CD8-positive, alpha-beta memory T cell (primary cell): ENCODE measurements at regions not wholly inside any gene's neighbourhood (a gene's known extent, or its start where the extent isn't known, plus 50 kb on each side); places are given as distances from the start of the nearest gene placed in this dataset.

Experiments used
- CTCF ChIA-PET: fragments of 350-600 bp; sonication (Branson Sonifier 250); formaldehyde crosslinking; loops from one replicate; lab custom pipeline; 2021; ENCODE audit warnings: antibody characterized with exemption; lab: Charles Lee
- POLR2A ChIA-PET: fragments of 350-600 bp; sonication (Branson Sonifier 250); formaldehyde crosslinking; loops from one replicate; lab custom pipeline; 2021; ENCODE audit warnings: antibody characterized with exemption; lab: Charles Lee
- DNase-seq, 5 donors: peaks; one replicate each; pipeline versions ENCODE4 v3.0.0 to v3.0.0-alpha.2; 2020 to 2022; ENCODE audit warnings: mixed read lengths in 1 of 5
- H3K27ac ChIP-seq: one replicate; pipeline ENCODE4 v1.7.0; 2013; ENCODE audit warnings: low read depth, mild to moderate bottlenecking, low read length, moderate library complexity
- H3K27me3 ChIP-seq: 2 replicates; pipeline ENCODE4 v1.7.0; 2013; ENCODE audit warnings: low read length, mild to moderate bottlenecking; ENCODE audit not compliant: insufficient read depth, poor library complexity, severe bottlenecking
- H3K36me3 ChIP-seq: 2 replicates; pipeline ENCODE4 v1.7.0; 2013; ENCODE audit warnings: mild to moderate bottlenecking, low read length, moderate library complexity; ENCODE audit not compliant: insufficient read depth
- H3K4me1 ChIP-seq: 2 replicates; pipeline ENCODE4 v1.7.0; 2013; ENCODE audit warnings: mild to moderate bottlenecking, low read length, moderate library complexity; ENCODE audit not compliant: insufficient read depth
- H3K4me3 ChIP-seq: 2 replicates; pipeline ENCODE4 v1.7.0; 2013; ENCODE audit warnings: mild to moderate bottlenecking, low read length
- H3K9me3 ChIP-seq: 2 replicates; pipeline ENCODE4 v1.7.0; 2013; ENCODE audit warnings: mild to moderate bottlenecking, low read length
- H3K27ac Mint-ChIP-seq, 8 donors: one replicate each; pipeline ENCODE4 v1.8.0; 2020 to 2021; ENCODE audit warnings: mixed read lengths in 8 of 8, mild to moderate bottlenecking in 6 of 8, inconsistent platforms in 3 of 8, moderate library complexity in 3 of 8
- H3K27me3 Mint-ChIP-seq, 2 donors: one replicate each; pipeline ENCODE4 v1.8.0; 2020 to 2021; ENCODE audit warnings: mixed read lengths in 2 of 2, mild to moderate bottlenecking in 1 of 2, moderate library complexity in 1 of 2
- H3K36me3 Mint-ChIP-seq, 3 donors: one replicate each; pipeline ENCODE4 v1.8.0; 2020 to 2021; ENCODE audit warnings: mixed read lengths in 3 of 3, inconsistent platforms in 1 of 3, mild to moderate bottlenecking in 1 of 3
- H3K4me1 Mint-ChIP-seq, 3 donors: one replicate each; pipeline ENCODE4 v1.8.0; 2020 to 2021; ENCODE audit warnings: mixed read lengths in 3 of 3, inconsistent platforms in 1 of 3, mild to moderate bottlenecking in 1 of 3
- H3K4me3 Mint-ChIP-seq, 7 donors: one replicate each; pipeline ENCODE4 v1.8.0; 2020 to 2021; ENCODE audit warnings: mixed read lengths in 7 of 7, mild to moderate bottlenecking in 6 of 7, moderate library complexity in 4 of 7, inconsistent platforms in 2 of 7
- H3K9me3 Mint-ChIP-seq, 5 donors: one replicate each; pipeline ENCODE4 v1.8.0; 2020 to 2022; ENCODE audit warnings: mixed read lengths in 5 of 5, mild to moderate bottlenecking in 3 of 5, moderate library complexity in 2 of 5, inconsistent platforms in 1 of 5

DNA sequence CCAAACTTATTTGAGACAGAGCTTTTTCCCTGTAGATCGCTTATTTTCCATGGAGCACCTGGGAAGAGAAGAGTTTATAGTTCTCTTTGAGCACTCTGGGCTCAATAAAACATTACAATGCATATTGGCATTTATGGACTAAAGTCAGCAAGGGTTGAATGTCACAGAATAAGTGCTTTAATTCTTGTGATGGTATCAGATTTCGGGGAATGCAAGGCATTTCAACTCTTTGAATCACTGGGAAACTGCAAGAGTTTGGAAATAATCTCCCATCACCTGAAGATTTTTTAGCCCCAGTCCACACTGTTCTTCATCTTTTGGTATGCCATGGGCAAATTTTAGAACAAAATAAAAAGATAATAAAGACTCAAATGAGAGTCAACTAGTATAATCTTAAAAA lies 111.5 kb upstream of the WDFY3 start:
- H3K4me1 Mint-ChIP-seq: no peaks in the 10 kb centered on the region
- no peaks in the 10 kb centered on the region for H3K27me3 ChIP-seq
- H3K4me3 ChIP-seq: no peak overlapping the region
- no peak overlapping the region for H3K4me3 Mint-ChIP-seq
- H3K36me3 Mint-ChIP-seq: no peaks in the 10 kb centered on the region
- no peaks in the 10 kb centered on the region for H3K9me3 Mint-ChIP-seq
- H3K9me3 ChIP-seq: no peaks in the 10 kb centered on the region
- ChIA-PET CTCF (no interaction called here), POLR2A (no interaction called here)
- H3K36me3 ChIP-seq: no peaks in the 10 kb centered on the region
- DNase-seq: no peak
- no peak overlapping the region for H3K27ac ChIP-seq
- no peak overlapping the region for H3K27ac Mint-ChIP-seq
- no peaks in the 10 kb centered on the region for H3K4me1 ChIP-seq
- H3K27me3 Mint-ChIP-seq: peaks cover 0 to 1% of the 10 kb centered on the region in 2 donors

DNA sequence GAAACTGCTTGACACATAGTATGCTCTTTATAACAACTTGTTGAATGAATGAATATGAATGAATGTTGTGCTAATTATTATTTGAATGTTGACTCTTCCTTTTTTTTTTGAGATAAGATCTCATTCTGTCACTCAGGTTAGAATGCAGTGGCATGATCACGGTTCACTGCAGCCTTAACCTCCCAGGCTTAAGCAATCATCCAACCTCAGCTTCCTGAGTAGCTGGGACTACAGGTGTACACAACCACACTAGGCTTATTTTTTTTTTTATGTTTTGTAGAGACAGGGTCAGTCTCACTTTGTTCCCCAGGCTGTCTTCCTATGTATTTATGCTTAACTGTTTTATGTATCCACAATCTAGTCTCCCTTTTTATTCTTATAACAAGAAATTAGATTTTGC lies 114.7 kb upstream of the WDFY3 start:
- no peak overlapping the region for H3K4me3 ChIP-seq
- Mint-ChIP-seq H3K4me1 (no peaks in the 10 kb centered on the region), H3K27me3 (peaks cover 0 to 1% of the 10 kb centered on the region in 2 donors), H3K9me3 (no peaks in the 10 kb centered on the region), H3K36me3 (no peaks in the 10 kb centered on the region), H3K4me3 (no peak overlapping the region), H3K27ac (no peak overlapping the region)
- H3K27me3 ChIP-seq: no peaks in the 10 kb centered on the region
- no peak overlapping the region for H3K27ac ChIP-seq
- POLR2A ChIA-PET: no interaction called here
- DNase-seq: no peak
- H3K9me3 ChIP-seq: no peaks in the 10 kb centered on the region
- CTCF ChIA-PET: no interaction called here
- H3K36me3 ChIP-seq: no peaks in the 10 kb centered on the region
- no peaks in the 10 kb centered on the region for H3K4me1 ChIP-seq

DNA sequence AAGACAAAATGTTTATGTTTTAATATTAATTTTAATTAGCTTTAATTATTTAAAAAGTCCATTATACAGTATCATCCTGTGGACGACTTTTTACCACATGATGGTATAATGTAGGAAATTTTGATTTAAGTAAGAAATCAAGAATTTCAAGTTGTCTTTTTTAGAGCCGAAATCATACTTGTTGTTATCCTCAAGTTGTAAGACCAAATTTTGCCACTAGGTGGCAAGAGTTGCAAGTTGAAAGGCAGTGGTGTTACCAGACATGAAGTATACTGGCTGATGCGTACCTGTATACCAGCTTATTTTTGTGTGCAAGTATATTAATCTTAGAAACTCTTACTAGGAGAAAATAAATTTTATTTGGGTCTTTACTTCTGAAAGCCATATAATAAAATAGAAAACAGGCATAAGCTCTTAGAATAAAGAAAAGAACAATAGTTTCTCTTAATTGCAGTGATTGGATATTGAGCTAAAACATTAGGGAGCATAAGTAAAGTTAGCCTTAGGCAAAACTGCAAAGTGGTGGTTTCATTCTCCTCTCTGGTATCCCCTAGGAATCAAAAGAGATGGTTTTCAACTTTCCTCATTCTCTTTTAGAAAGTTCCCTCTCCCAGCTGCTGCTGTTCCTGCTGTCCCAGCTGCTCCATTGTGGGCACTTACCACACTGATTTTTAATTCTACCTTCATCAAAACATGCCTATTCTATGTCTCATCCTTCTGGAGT lies 118.0 kb upstream of the WDFY3 start:
- no peak overlapping the region for H3K4me3 Mint-ChIP-seq
- H3K27me3 Mint-ChIP-seq: peaks cover 0 to 1% of the 10 kb centered on the region in 2 donors
- H3K27ac ChIP-seq: no peak overlapping the region
- no peaks in the 10 kb centered on the region for H3K4me1 ChIP-seq
- no peak overlapping the region for H3K4me3 ChIP-seq
- no peaks in the 10 kb centered on the region for H3K27me3 ChIP-seq
- H3K9me3 ChIP-seq: no peaks in the 10 kb centered on the region
- H3K36me3 ChIP-seq: no peaks in the 10 kb centered on the region
- ChIA-PET CTCF (no interaction called here), POLR2A (no interaction called here)
- no peaks in the 10 kb centered on the region for H3K4me1 Mint-ChIP-seq
- no peak overlapping the region for H3K27ac Mint-ChIP-seq
- peaks cover 0 to 1% (median 0%) of the 10 kb centered on the region in 5 donors for H3K9me3 Mint-ChIP-seq
- no peak for DNase-seq
- no peaks in the 10 kb centered on the region for H3K36me3 Mint-ChIP-seq

GRCh38 chr4:85086721-85087120 lies 120.2 kb upstream of the WDFY3 start:
- H3K4me3 ChIP-seq: no peak overlapping the region
- no peaks in the 10 kb centered on the region for H3K4me1 ChIP-seq
- no peaks in the 10 kb centered on the region for H3K36me3 ChIP-seq
- ChIA-PET CTCF (no interaction called here), POLR2A (no interaction called here)
- Mint-ChIP-seq H3K4me3 (no peak overlapping the region), H3K36me3 (no peaks in the 10 kb centered on the region), H3K27ac (no peak overlapping the region), H3K4me1 (no peaks in the 10 kb centered on the region), H3K9me3 (peaks cover 0 to 8% (median 0%) of the 10 kb centered on the region in 5 donors), H3K27me3 (peaks cover 0 to 1% of the 10 kb centered on the region in 2 donors)
- no peak overlapping the region for H3K27ac ChIP-seq
- no peak for DNase-seq
- no peaks in the 10 kb centered on the region for H3K9me3 ChIP-seq
- no peaks in the 10 kb centered on the region for H3K27me3 ChIP-seq

DNA sequence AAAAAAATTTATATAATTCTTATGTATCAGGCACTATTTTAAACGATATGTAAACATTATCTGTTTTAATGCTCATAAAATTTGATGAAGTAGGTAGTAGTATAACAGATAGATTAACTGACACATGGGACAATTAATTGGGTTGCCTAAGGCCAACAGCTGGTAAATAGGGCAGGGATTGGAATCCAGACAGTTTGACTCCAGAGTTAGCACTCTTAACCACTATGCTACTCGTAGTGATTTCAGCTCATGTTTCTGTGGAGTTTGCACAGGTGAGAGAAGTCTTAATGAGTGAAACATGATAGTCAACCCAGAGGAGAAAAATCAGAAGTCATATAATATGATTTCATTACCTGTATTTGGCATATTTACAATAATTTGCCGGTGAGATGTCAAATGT lies 126.0 kb upstream of the WDFY3 start:
- Mint-ChIP-seq H3K4me1 (no peaks in the 10 kb centered on the region), H3K27me3 (no peaks in the 10 kb centered on the region), H3K4me3 (no peak overlapping the region), H3K36me3 (no peaks in the 10 kb centered on the region), H3K9me3 (peaks cover 0 to 18% (median 3%) of the 10 kb centered on the region in 5 donors), H3K27ac (no peak overlapping the region)
- H3K27ac ChIP-seq: no peak overlapping the region
- DNase-seq: no peak
- no peak overlapping the region for H3K4me3 ChIP-seq
- ChIA-PET CTCF (no interaction called here), POLR2A (no interaction called here)
- no peaks in the 10 kb centered on the region for H3K9me3 ChIP-seq
- H3K36me3 ChIP-seq: no peaks in the 10 kb centered on the region
- H3K4me1 ChIP-seq: no peaks in the 10 kb centered on the region
- no peaks in the 10 kb centered on the region for H3K27me3 ChIP-seq

GRCh38 chr4:85092943-85093342 lies 126.5 kb upstream of the WDFY3 start:
- no peaks in the 10 kb centered on the region for H3K36me3 Mint-ChIP-seq
- Histone ChIP-seq H3K4me3 (no peak overlapping the region), H3K27ac (no peak overlapping the region), H3K4me1 (no peaks in the 10 kb centered on the region), H3K9me3 (no peaks in the 10 kb centered on the region), H3K27me3 (no peaks in the 10 kb centered on the region), H3K36me3 (no peaks in the 10 kb centered on the region)
- no peaks in the 10 kb centered on the region for H3K4me1 Mint-ChIP-seq
- H3K4me3 Mint-ChIP-seq: no peak overlapping the region
- H3K27me3 Mint-ChIP-seq: no peaks in the 10 kb centered on the region
- peaks cover 0 to 19% (median 3%) of the 10 kb centered on the region in 5 donors for H3K9me3 Mint-ChIP-seq
- no peak overlapping the region for H3K27ac Mint-ChIP-seq
- DNase-seq: no peak
- POLR2A ChIA-PET: no interaction called here
- CTCF ChIA-PET: no interaction called here

- POLR2A ChIA-PET: no interaction called here
- no peaks in the 10 kb centered on the region for H3K36me3 ChIP-seq
Measured at GRCh38 chr4:85094735-85095134, 128.2 kb upstream of the WDFY3 start.

GRCh38 chr4:85102606-85103005 lies 136.1 kb upstream of the WDFY3 start:
- Histone ChIP-seq H3K36me3 (no peaks in the 10 kb centered on the region), H3K9me3 (no peaks in the 10 kb centered on the region), H3K4me1 (no peaks in the 10 kb centered on the region), H3K4me3 (no peak overlapping the region), H3K27ac (no peak overlapping the region), H3K27me3 (no peaks in the 10 kb centered on the region)
- no peak overlapping the region for H3K27ac Mint-ChIP-seq
- H3K27me3 Mint-ChIP-seq: no peaks in the 10 kb centered on the region
- no peaks in the 10 kb centered on the region for H3K4me1 Mint-ChIP-seq
- H3K4me3 Mint-ChIP-seq: no peak overlapping the region
- DNase-seq: no peak
- H3K36me3 Mint-ChIP-seq: no peaks in the 10 kb centered on the region
- peaks cover 0 to 9% (median under 1%) of the 10 kb centered on the region in 5 donors for H3K9me3 Mint-ChIP-seq
- CTCF ChIA-PET: no interaction called here
- POLR2A ChIA-PET: no interaction called here

More at GRCh38 chr4:85094735-85095134, 128.2 kb upstream of the WDFY3 start:
- CTCF ChIA-PET: no interaction called here
- H3K4me3 Mint-ChIP-seq: no peak overlapping the region
- no peaks in the 10 kb centered on the region for H3K4me1 Mint-ChIP-seq
- no peak for DNase-seq
- Histone ChIP-seq H3K4me3 (no peak overlapping the region), H3K27ac (no peak overlapping the region), H3K9me3 (no peaks in the 10 kb centered on the region), H3K4me1 (no peaks in the 10 kb centered on the region), H3K27me3 (no peaks in the 10 kb centered on the region)
- H3K27me3 Mint-ChIP-seq: no peaks in the 10 kb centered on the region
- peaks cover 0 to 19% (median 2%) of the 10 kb centered on the region in 5 donors for H3K9me3 Mint-ChIP-seq
- no peak overlapping the region for H3K27ac Mint-ChIP-seq
- no peaks in the 10 kb centered on the region for H3K36me3 Mint-ChIP-seq
